ENCODE measurements at regions not wholly inside any gene's neighbourhood (a gene's known extent, or its start where the extent isn't known, plus 50 kb on each side); places are given as distances from the start of the nearest gene placed in this dataset.
A peak's percentile ranks its signal among the peaks of the same experiment; 100 is the strongest.

DNA sequence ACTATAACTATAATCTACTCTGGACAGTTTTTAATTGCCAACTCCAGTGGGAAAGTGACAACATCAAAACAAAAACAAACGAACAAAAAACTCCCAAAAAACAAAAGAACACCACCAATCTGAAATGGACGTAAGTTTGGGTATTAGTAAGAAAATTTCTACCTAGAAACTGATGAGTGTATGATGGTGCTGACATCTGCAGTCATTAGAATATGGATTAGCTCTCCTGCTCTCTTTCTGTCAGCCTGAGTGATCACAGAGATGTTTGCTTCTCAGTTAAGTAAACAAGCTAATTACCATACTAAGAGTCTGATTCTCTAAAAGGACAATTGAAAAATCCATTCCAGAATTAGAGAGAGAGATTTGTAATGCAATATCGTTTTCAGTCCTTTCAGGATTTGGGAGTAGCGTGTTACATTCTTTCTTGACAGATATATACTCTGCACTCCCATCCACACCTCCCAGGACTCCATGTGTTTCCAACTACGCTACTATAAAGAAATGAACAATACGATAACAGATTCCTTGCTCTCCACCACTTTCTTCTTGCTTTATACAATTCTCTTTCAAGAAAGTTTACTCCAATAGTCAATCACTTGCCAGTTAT is 1347.4 kb upstream of the PIK3C3 start:
- Histone ChIP-seq H2AFZ (ENCODE audit: low read length) (no peak overlapping the region), H3K9ac (replicated peaks in 1 of 4; ENCODE audit: extremely low read depth in 1 of 4, low read depth in 3 of 4, low read length in 3 of 4) (no peak overlapping the region), H3K27me3 (replicated peaks in 1 of 4; ENCODE audit: control insufficient read depth in 3 of 4, extremely low read depth in 1 of 4, insufficient read depth in 3 of 4, low read length in 3 of 4) (no peaks in the 10 kb centered on the region), H2BK120ac (replicated peaks; ENCODE audit: low read depth, low read length) (no peak overlapping the region), H2AK5ac (ENCODE audit: low read depth, low read length) (no peak overlapping the region), H3K23ac (ENCODE audit: insufficient read length) (no peak overlapping the region), H3K18ac (ENCODE audit: extremely low read depth, low read length) (no peak overlapping the region), H3K4ac (replicated peaks; ENCODE audit: insufficient read length, low read depth, low read length) (no peak overlapping the region), H3K4me1 (replicated peaks in 1 of 4; ENCODE audit: control insufficient read depth in 3 of 4, insufficient read depth in 4 of 4, low read length in 3 of 4) (peaks cover 0 to 5% (median 0%) of the 10 kb centered on the region in 4 experiments; a peak in 1 of 7 replicates), H4K91ac (replicated peaks; ENCODE audit: insufficient read length, low read length) (no peak overlapping the region), H2BK5ac (ENCODE audit: low read depth, low read length) (no peak overlapping the region), H3K27ac (ENCODE audit: low read depth, low read length) (no peak overlapping the region), H3K79me2 (ENCODE audit: control insufficient read depth in 1 of 2, insufficient read depth in 2 of 2, low read length in 2 of 2) (no peaks in the 10 kb centered on the region), H3K4me3 (ENCODE audit: extremely low read depth in 1 of 4, insufficient read depth in 2 of 4, low read depth in 3 of 4, low read length in 4 of 4) (no peak overlapping the region), H2BK12ac (ENCODE audit: low read depth, low read length) (no peak overlapping the region), H3K79me1 (ENCODE audit: low read depth, low read length) (no peaks in the 10 kb centered on the region), H3K4me2 (ENCODE audit: insufficient read depth in 1 of 2, low read depth in 2 of 2, low read length in 2 of 2) (no peak overlapping the region), H3K23me2 (ENCODE audit: low read depth, low read length) (no peaks in the 10 kb centered on the region), H3K14ac (ENCODE audit: insufficient read length) (no peak overlapping the region), H3K9me3 (ENCODE audit: insufficient read depth in 2 of 2, low read depth in 1 of 2, low read length in 1 of 2) (no peaks in the 10 kb centered on the region), H4K5ac (ENCODE audit: insufficient read length, low read depth, low read length) (no peak overlapping the region), H4K8ac (ENCODE audit: extremely low read depth, insufficient read depth, low read length) (no peak overlapping the region), H2BK20ac (ENCODE audit: low read length) (no peak overlapping the region), H3K56ac (replicated peaks; ENCODE audit: insufficient read length, low read depth, low read length) (no peak overlapping the region), H2BK15ac (ENCODE audit: low read length) (no peak overlapping the region), H4K20me1 (replicated peaks in 1 of 2; ENCODE audit: control insufficient read depth in 1 of 2, insufficient read depth in 2 of 2, low read length in 2 of 2) (no peaks in the 10 kb centered on the region), H3K36me3 (ENCODE audit: control insufficient read depth in 2 of 4, insufficient read depth in 4 of 4, low read length in 3 of 4) (no peaks in the 10 kb centered on the region)
- WGBS, 2 experiments (ENCODE audit: extremely low coverage in 1 of 2, insufficient coverage in 1 of 2, insufficient read length in 1 of 2, insufficient replicate concordance in 2 of 2, low coverage in 1 of 2, low lambda C conversion rate in 2 of 2, missing lambda C conversion rate in 1 of 2), result 87% methylated on average over 6 of the region's 6 CpGs; no CpG with 5 or more reads in 1 of the 2 experiments
- FAIRE-seq (peak; percentile 7), DNase-seq (ENCODE audit: low read depth in 1 of 2, low spot score in 2 of 2) (no peak)
- CTCF ChIA-PET (ENCODE audit: partially characterized antibody), result no interaction called here
- TF ChIP-seq SP1 (IDR thresholded peaks at IDR 0.05; ENCODE audit: low read depth, low read length), result no peak
- peak; percentile 66; the same call in 1 of the 2 replicates for TF ChIP-seq RFX5 (IDR thresholded peaks at IDR 0.05; ENCODE audit: borderline replicate concordance, low read depth, low read length)
- no peak for TF ChIP-seq FOSL1 (IDR thresholded peaks at IDR 0.05; ENCODE audit: insufficient read depth, low read depth, low read length)
- POLR2A ChIA-PET (ENCODE audit: partially characterized antibody), result interaction anchor here (0.6 kb wide), 1 partner anchor 555 kb away, joined by 3 read pairs; no protein-coding TSS in a partner anchor

Measured in H1 (cell line).